H1 (cell line): ENCODE measurements at regions not wholly inside any gene's neighbourhood (a gene's known extent, or its start where the extent isn't known, plus 50 kb on each side); places are given as distances from the start of the nearest gene placed in this dataset.
A peak's percentile ranks its signal among the peaks of the same experiment; 100 is the strongest.

ENCODE experiments used
- CTCF ChIA-PET: fragments of 300-600 bp; sonication (Branson Sonifier 250); formaldehyde crosslinking; loops from one replicate; lab custom pipeline; 2021; ENCODE audit not compliant: partially characterized antibody; lab: Charles Lee
- POLR2A ChIA-PET: fragments of 300-600 bp; sonication (Branson Sonifier 250); formaldehyde crosslinking; loops from one replicate; lab custom pipeline; 2021; ENCODE audit warnings: inconsistent platforms; ENCODE audit not compliant: partially characterized antibody; lab: Charles Lee
- DNase-seq, 2 experiments: peaks; one replicate each; pipeline versions ENCODE4 v3.0.0 to v3.0.0-alpha.2; 2010 to 2022; ENCODE audit warnings: low spot score in 2 of 2, low read depth in 1 of 2, mixed read lengths in 1 of 2
- FAIRE-seq: peaks from 2 replicates; lab custom pipeline; 2011; peaks lifted over from hg19 to GRCh38; lab: Jason Lieb, UNC
- H2AFZ ChIP-seq: 2 replicates; pipeline ENCODE4 v1.8.1; 2012; ENCODE audit warnings: low read length, inconsistent platforms
- H2AK5ac ChIP-seq: 2 replicates; pipeline ENCODE4 v1.6.1; 2013; ENCODE audit warnings: low read depth, low read length
- H2BK120ac ChIP-seq: replicated peaks from 2 replicates; pipeline ENCODE3; 2013; ENCODE audit warnings: low read depth, low read length, inconsistent platforms
- H2BK12ac ChIP-seq: 2 replicates; pipeline ENCODE4 v1.6.1; 2013; ENCODE audit warnings: low read depth, low read length
- H2BK15ac ChIP-seq: 2 replicates; pipeline ENCODE4 v1.6.1; 2013; ENCODE audit warnings: low read length
- H2BK20ac ChIP-seq: 2 replicates; pipeline ENCODE4 v1.6.1; 2013; ENCODE audit warnings: low read length
- H2BK5ac ChIP-seq: 2 replicates; pipeline ENCODE4 v1.6.1; 2013; ENCODE audit warnings: low read depth, low read length
- H3K14ac ChIP-seq: 2 replicates; pipeline ENCODE4 v1.6.1; 2013; ENCODE audit warnings: inconsistent platforms; ENCODE audit not compliant: insufficient read length
- H3K18ac ChIP-seq: 2 replicates; pipeline ENCODE4 v1.6.1; 2013; ENCODE audit warnings: low read length; ENCODE audit errors: extremely low read depth
- H3K23ac ChIP-seq: 2 replicates; pipeline ENCODE4 v1.6.1; 2013; ENCODE audit warnings: inconsistent platforms; ENCODE audit not compliant: insufficient read length
- H3K23me2 ChIP-seq: 2 replicates; pipeline ENCODE4 v1.6.1; 2013; ENCODE audit warnings: low read depth, low read length
- H3K27ac ChIP-seq: 2 replicates; pipeline ENCODE4 v1.6.1; 2011; ENCODE audit warnings: low read depth, low read length, inconsistent platforms
- H3K27me3 ChIP-seq, 4 experiments: replicated peaks in 1 of 4; 1 replicate in 1 of 4; 2 replicates in 3 of 4; pipeline versions ENCODE4 v1.6.1 to v1.8.1; 2011 to 2013; ENCODE audit warnings: low read length in 3 of 4, mild to moderate bottlenecking in 3 of 4, inconsistent platforms in 2 of 4, mixed read lengths in 2 of 4, moderate library complexity in 1 of 4; ENCODE audit not compliant: control insufficient read depth in 3 of 4, insufficient read depth in 3 of 4; ENCODE audit errors: extremely low read depth in 1 of 4
- H3K36me3 ChIP-seq, 4 experiments: 2 replicates each; pipeline versions ENCODE4 v1.6.1 to v1.8.1; 2011 to 2013; ENCODE audit warnings: mild to moderate bottlenecking in 4 of 4, low read length in 3 of 4, moderate library complexity in 2 of 4, control low read depth in 1 of 4, inconsistent platforms in 1 of 4; ENCODE audit not compliant: insufficient read depth in 4 of 4, control insufficient read depth in 2 of 4
- H3K4ac ChIP-seq: replicated peaks from 2 replicates; pipeline ENCODE3; 2013; ENCODE audit warnings: low read length, low read depth, mixed read lengths, inconsistent platforms; ENCODE audit not compliant: insufficient read length
- H3K4me1 ChIP-seq, 4 experiments: replicated peaks in 1 of 4; 1 replicate in 1 of 4; 2 replicates in 3 of 4; pipeline versions ENCODE4 v1.6.1 to v1.8.1; 2011 to 2013; ENCODE audit warnings: low read length in 3 of 4, inconsistent platforms in 2 of 4, mixed read lengths in 1 of 4; ENCODE audit not compliant: insufficient read depth in 4 of 4, control insufficient read depth in 3 of 4
- H3K4me2 ChIP-seq, 2 experiments: 2 replicates each; pipeline versions ENCODE4 v1.6.1 to v1.8.1; 2011 to 2013; ENCODE audit warnings: low read depth in 2 of 2, low read length in 2 of 2, control low read depth in 1 of 2, inconsistent platforms in 1 of 2, mild to moderate bottlenecking in 1 of 2; ENCODE audit not compliant: insufficient read depth in 1 of 2
- H3K4me3 ChIP-seq, 4 experiments: fragments of 200-600, 300-600 bp in 1 of 4; sonication (generic), shearing (Covaris generic), sonication (Bioruptor Twin) in 1 of 4; 2 replicates each; pipeline versions ENCODE4 v1.5.1 to v1.8.1; 2011 to 2016; ENCODE audit warnings: low read length in 4 of 4, low read depth in 3 of 4, control low read depth in 2 of 4, inconsistent platforms in 2 of 4, mild to moderate bottlenecking in 2 of 4, mixed read lengths in 1 of 4, moderate library complexity in 1 of 4; ENCODE audit not compliant: insufficient read depth in 2 of 4; ENCODE audit errors: extremely low read depth in 1 of 4
- H3K56ac ChIP-seq: replicated peaks from 2 replicates; pipeline ENCODE3; 2013; ENCODE audit warnings: low read depth, mild to moderate bottlenecking, mixed read lengths, low read length, inconsistent platforms; ENCODE audit not compliant: insufficient read length
- H3K79me1 ChIP-seq: 2 replicates; pipeline ENCODE4 v1.6.1; 2013; ENCODE audit warnings: low read depth, low read length, control low read depth
- H3K79me2 ChIP-seq, 2 experiments: 2 replicates each; pipeline versions ENCODE4 v1.6.1 to v1.8.1; 2012 to 2013; ENCODE audit warnings: low read length in 2 of 2, mild to moderate bottlenecking in 2 of 2, inconsistent platforms in 1 of 2; ENCODE audit not compliant: insufficient read depth in 2 of 2, control insufficient read depth in 1 of 2
- H3K9ac ChIP-seq, 4 experiments: replicated peaks in 1 of 4; 1 replicate in 1 of 4; 2 replicates in 3 of 4; pipeline versions ENCODE4 v1.6.1 to v1.8.1; 2011 to 2013; ENCODE audit warnings: low read depth in 3 of 4, low read length in 3 of 4, control low read depth in 2 of 4, mild to moderate bottlenecking in 2 of 4, moderate library complexity in 2 of 4, inconsistent platforms in 1 of 4; ENCODE audit errors: extremely low read depth in 1 of 4
- H3K9me3 ChIP-seq, 2 experiments: 2 replicates each; pipeline versions ENCODE4 v1.6.1 to v1.8.1; 2012 to 2013; ENCODE audit warnings: mild to moderate bottlenecking in 2 of 2, moderate library complexity in 2 of 2, control low read depth in 1 of 2, inconsistent platforms in 1 of 2, low read depth in 1 of 2, low read length in 1 of 2, mixed read lengths in 1 of 2; ENCODE audit not compliant: insufficient read depth in 2 of 2
- H4K20me1 ChIP-seq, 2 experiments: replicated peaks in 1 of 2; 2 replicates each; pipeline versions ENCODE3 to v1.8.1; 2011 to 2013; ENCODE audit warnings: inconsistent platforms in 2 of 2, low read length in 2 of 2, mild to moderate bottlenecking in 1 of 2; ENCODE audit not compliant: insufficient read depth in 2 of 2, control insufficient read depth in 1 of 2
- H4K5ac ChIP-seq: 2 replicates; pipeline ENCODE4 v1.6.1; 2013; ENCODE audit warnings: low read length, low read depth, mixed read lengths, inconsistent platforms; ENCODE audit not compliant: insufficient read length
- H4K8ac ChIP-seq: 2 replicates; pipeline ENCODE4 v1.8.0; 2013; ENCODE audit warnings: mild to moderate bottlenecking, moderate library complexity, low read length, inconsistent platforms; ENCODE audit not compliant: insufficient read depth; ENCODE audit errors: extremely low read depth
- H4K91ac ChIP-seq: replicated peaks from 2 replicates; pipeline ENCODE3; 2013; ENCODE audit warnings: low read length, mixed read lengths, inconsistent platforms; ENCODE audit not compliant: insufficient read length
- ATF3 ChIP-seq: IDR thresholded peaks from 2 replicates; pipeline ENCODE4 v1.6.1; 2011; ENCODE audit warnings: low read depth, mild to moderate bottlenecking, low read length; ENCODE audit not compliant: insufficient read depth
- BRCA1 ChIP-seq: IDR thresholded peaks from 2 replicates; pipeline ENCODE4 v1.6.1; 2012; ENCODE audit warnings: low read depth, low read length, improper control_type of control experiment
- PHF8 ChIP-seq: fragments of 200-600 bp; sonication (generic); conservative IDR thresholded peaks from 2 replicates; pipeline ENCODE4 v1.7.1; 2012; ENCODE audit warnings: low read depth, mild to moderate bottlenecking, inconsistent platforms, low read length, moderate library complexity
- POLR2A ChIP-seq, 2 experiments: IDR thresholded peaks; 1 replicate in 1 of 2; 2 replicates in 1 of 2; pipeline ENCODE4 v1.6.1; 2011; ENCODE audit warnings: low read depth in 2 of 2, low read length in 2 of 2, mild to moderate bottlenecking in 2 of 2; ENCODE audit errors: control extremely low read depth in 1 of 2
- POU5F1 ChIP-seq: IDR thresholded peaks from 2 replicates; pipeline ENCODE4 v1.6.1; 2011; ENCODE audit warnings: low read depth, mild to moderate bottlenecking, low read length, moderate library complexity
- TAF7 ChIP-seq: optimal IDR thresholded peaks from 2 replicates; pipeline ENCODE3; 2011; ENCODE audit warnings: low read depth, mild to moderate bottlenecking, inconsistent platforms, low read length, moderate library complexity, borderline replicate concordance
- WGBS, 2 experiments: shearing (Covaris generic) in 1 of 2; methylation state at CpG; one replicate each; pipeline versions ENCODE4 v1.1.6 to v1.1.7; 2013 to 2015; ENCODE audit warnings: low lambda C conversion rate in 2 of 2, mixed read lengths in 2 of 2, inconsistent platforms in 1 of 2, low coverage in 1 of 2, missing lambda C conversion rate in 1 of 2; ENCODE audit not compliant: insufficient replicate concordance in 2 of 2, insufficient coverage in 1 of 2, insufficient read length in 1 of 2; ENCODE audit errors: extremely low coverage in 1 of 2, missing lambda C conversion rate in 1 of 2; 5-methylcytosine and 5-hydroxymethylcytosine counted together
- TF ChIP-seq, protein P1 (sequence below): IDR thresholded peaks from 2 replicates; pipeline ENCODE4 v1.6.1; 2011; ENCODE audit warnings: low read length, improper control_type of control experiment

DNA sequence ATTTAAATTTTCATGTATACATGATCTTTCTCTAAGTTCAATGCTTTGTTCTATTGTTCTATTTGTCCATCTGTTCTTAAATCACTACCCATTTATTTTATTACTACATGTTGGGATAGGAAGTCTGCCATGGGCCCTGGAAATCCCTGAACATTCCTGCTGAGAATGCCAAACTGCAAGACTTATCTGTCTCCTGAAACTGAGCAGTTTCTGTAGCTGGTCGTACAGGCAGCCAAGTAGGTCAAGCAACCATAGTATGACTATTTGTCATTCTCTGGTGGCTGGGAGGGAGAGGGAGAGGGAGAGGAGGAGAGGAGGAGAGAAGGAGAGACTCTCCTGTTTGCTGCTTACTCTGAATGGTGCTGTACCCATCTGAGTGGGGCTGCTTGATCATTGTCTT is 82.8 kb upstream of the SNX19 start:
- H3K79me2 ChIP-seq = no peaks in the 10 kb centered on the region
- no peak overlapping the region for H2BK12ac ChIP-seq
- H2AFZ ChIP-seq = 0 out of 2 replicates have a peak overlapping the region, but pooled peaks have one; percentile 15
- H4K5ac ChIP-seq = no peak overlapping the region
- H3K9ac ChIP-seq = no peak overlapping the region
- H4K20me1 ChIP-seq = no peaks in the 10 kb centered on the region
- H3K18ac ChIP-seq = no peak overlapping the region
- H3K23me2 ChIP-seq = no peaks in the 10 kb centered on the region
- no peak overlapping the region for H3K4me2 ChIP-seq
- no peaks in the 10 kb centered on the region for H3K36me3 ChIP-seq
- H3K4me3 ChIP-seq = no peak overlapping the region
- no peak overlapping the region for H2BK5ac ChIP-seq
- H3K4ac ChIP-seq = no peak overlapping the region
- H3K56ac ChIP-seq = no peak overlapping the region
- FAIRE-seq (no peak), DNase-seq (no peak)
- POLR2A ChIA-PET = no interaction called here
- H4K91ac ChIP-seq = no peak overlapping the region
- H4K8ac ChIP-seq = no peak overlapping the region
- no peaks in the 10 kb centered on the region for H3K79me1 ChIP-seq
- no peak overlapping the region for H2BK20ac ChIP-seq
- no peak overlapping the region for H3K14ac ChIP-seq
- no peaks in the 10 kb centered on the region for H3K27me3 ChIP-seq
- H3K23ac ChIP-seq = no peak overlapping the region
- no peak overlapping the region for H2BK120ac ChIP-seq
- H3K4me1 ChIP-seq = no peaks in the 10 kb centered on the region
- H3K27ac ChIP-seq = no peak overlapping the region
- H3K9me3 ChIP-seq = no peaks in the 10 kb centered on the region
- WGBS, 2 experiments = 90% methylated on average over 1 of the region's 1 CpG; no CpG with 5 or more reads in 1 of the 2 experiments
- TF ChIP-seq POU5F1 = no peak
- TF ChIP-seq BRCA1 = no peak
- TF ChIP-seq TAF7 = no peak
- TF ChIP-seq ATF3 = no peak
- TF ChIP-seq, protein P1, sequence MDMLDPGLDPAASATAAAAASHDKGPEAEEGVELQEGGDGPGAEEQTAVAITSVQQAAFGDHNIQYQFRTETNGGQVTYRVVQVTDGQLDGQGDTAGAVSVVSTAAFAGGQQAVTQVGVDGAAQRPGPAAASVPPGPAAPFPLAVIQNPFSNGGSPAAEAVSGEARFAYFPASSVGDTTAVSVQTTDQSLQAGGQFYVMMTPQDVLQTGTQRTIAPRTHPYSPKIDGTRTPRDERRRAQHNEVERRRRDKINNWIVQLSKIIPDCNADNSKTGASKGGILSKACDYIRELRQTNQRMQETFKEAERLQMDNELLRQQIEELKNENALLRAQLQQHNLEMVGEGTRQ = no peak
- no peak for TF ChIP-seq PHF8
- no peak for TF ChIP-seq POLR2A (IDR thresholded peaks at IDR 0.05; ENCODE audit: control extremely low read depth in 1 of 2, low read depth in 2 of 2, low read length in 2 of 2)
- H2BK15ac ChIP-seq = no peak overlapping the region
- CTCF ChIA-PET = interaction anchor here (1.1 to 1.5 kb wide), 2 partner anchors 20 to 39 kb away, joined by 3 to 6 read pairs; no protein-coding TSS in a partner anchor
- no peak overlapping the region for H2AK5ac ChIP-seq
